Astrocyte (in vitro differentiated cells and primary cell): ENCODE measurements at regions not wholly inside any gene's neighbourhood (a gene's known extent, or its start where the extent isn't known, plus 50 kb on each side); places are given as distances from the start of the nearest gene placed in this dataset.

Experiments
- DNase-seq: peaks from one replicate; pipeline ENCODE4 v3.0.0-alpha.2; 2010; ENCODE audit warnings: low read depth
- FAIRE-seq: peaks from 2 replicates; lab custom pipeline; 2011; peaks lifted over from hg19 to GRCh38; lab: Jason Lieb, UNC
- H2AFZ ChIP-seq: 2 replicates; pipeline ENCODE4 v1.6.0; 2012; ENCODE audit warnings: low read depth, low read length, inconsistent platforms
- H3K27ac ChIP-seq: 2 replicates; pipeline ENCODE4 v1.5.1; 2011; ENCODE audit warnings: low read depth, low read length, inconsistent platforms
- H3K27me3 ChIP-seq: 2 replicates; pipeline ENCODE4 v1.6.0; 2011; ENCODE audit warnings: low read length, inconsistent platforms; ENCODE audit not compliant: insufficient read depth
- H3K36me3 ChIP-seq: 2 replicates; pipeline ENCODE4 v1.5.1; 2011; ENCODE audit warnings: low read length, inconsistent platforms; ENCODE audit not compliant: insufficient read depth
- H3K4me1 ChIP-seq: 2 replicates; pipeline ENCODE4 v1.5.1; 2011; ENCODE audit warnings: low read length, inconsistent platforms; ENCODE audit not compliant: insufficient read depth
- H3K4me2 ChIP-seq: 2 replicates; pipeline ENCODE4 v1.6.0; 2012; ENCODE audit warnings: low read length, inconsistent platforms
- H3K4me3 ChIP-seq: 2 replicates; pipeline ENCODE4 v1.5.1; 2011; ENCODE audit warnings: low read depth, mild to moderate bottlenecking, low read length, inconsistent platforms; ENCODE audit not compliant: insufficient read depth
- H3K79me2 ChIP-seq: 2 replicates; pipeline ENCODE4 v1.6.0; 2012; ENCODE audit warnings: mild to moderate bottlenecking, low read length, inconsistent platforms; ENCODE audit not compliant: insufficient read depth
- H3K9ac ChIP-seq: 2 replicates; pipeline ENCODE4 v1.6.0; 2012; ENCODE audit warnings: mild to moderate bottlenecking, low read length, inconsistent platforms
- H3K9me3 ChIP-seq: 2 replicates; pipeline ENCODE4 v1.5.1; 2012; ENCODE audit warnings: low read depth, mild to moderate bottlenecking, low read length, inconsistent platforms; ENCODE audit not compliant: insufficient read depth
- H4K20me1 ChIP-seq: 2 replicates; pipeline ENCODE4 v1.6.0; 2012; ENCODE audit warnings: low read length, inconsistent platforms; ENCODE audit not compliant: insufficient read depth
- H3K27ac Mint-ChIP-seq: one replicate; pipeline ENCODE4 v1.8.0; 2021; ENCODE audit warnings: mild to moderate bottlenecking, mixed read lengths; ENCODE audit not compliant: unreplicated experiment
- H3K27me3 Mint-ChIP-seq: one replicate; pipeline ENCODE4 v1.8.0; 2021; ENCODE audit warnings: low read depth, mixed read lengths; ENCODE audit not compliant: unreplicated experiment
- H3K36me3 Mint-ChIP-seq: one replicate; pipeline ENCODE4 v1.8.0; 2021; ENCODE audit warnings: low read depth, mixed read lengths; ENCODE audit not compliant: unreplicated experiment
- H3K4me1 Mint-ChIP-seq: one replicate; pipeline ENCODE4 v1.8.0; 2021; ENCODE audit warnings: low read depth, mixed read lengths; ENCODE audit not compliant: unreplicated experiment
- H3K4me3 Mint-ChIP-seq: one replicate; pipeline ENCODE4 v1.8.0; 2021; ENCODE audit warnings: mild to moderate bottlenecking, moderate library complexity, mixed read lengths; ENCODE audit not compliant: unreplicated experiment
- H3K9me3 Mint-ChIP-seq: one replicate; pipeline ENCODE4 v1.8.0; 2021; ENCODE audit warnings: mild to moderate bottlenecking, mixed read lengths; ENCODE audit not compliant: unreplicated experiment
- CTCF ChIP-seq: IDR thresholded peaks from 2 replicates; pipeline ENCODE4 v1.5.1; 2011; ENCODE audit warnings: low read depth, mild to moderate bottlenecking, inconsistent platforms, low read length, moderate library complexity; ENCODE audit not compliant: insufficient read depth
- EZH2 ChIP-seq: IDR thresholded peaks from 2 replicates; pipeline ENCODE4 v1.6.1; 2012; ENCODE audit warnings: mild to moderate bottlenecking, low read length, inconsistent platforms; ENCODE audit not compliant: insufficient read depth

GRCh38 chr3:707041-707440 is 385.8 kb upstream of the CNTN6 start:
- no peak for TF ChIP-seq CTCF
- FAIRE-seq: no peak
- Histone ChIP-seq H4K20me1 (no peaks in the 10 kb centered on the region), H3K27me3 (no peaks in the 10 kb centered on the region), H3K4me3 (no peak overlapping the region), H3K4me2 (no peak overlapping the region), H3K27ac (no peak overlapping the region), H3K9me3 (no peaks in the 10 kb centered on the region), H3K36me3 (no peaks in the 10 kb centered on the region), H3K79me2 (no peaks in the 10 kb centered on the region), H3K4me1 (no peaks in the 10 kb centered on the region), H2AFZ (no peak overlapping the region), H3K9ac (no peak overlapping the region)
- Mint-ChIP-seq H3K27ac (no peak overlapping the region), H3K9me3 (no peaks in the 10 kb centered on the region), H3K36me3 (no peaks in the 10 kb centered on the region), H3K4me3 (no peak overlapping the region), H3K27me3 (no peaks in the 10 kb centered on the region), H3K4me1 (no peaks in the 10 kb centered on the region)
- no peak for DNase-seq

GRCh38 chr3:713006-713621 is 379.7 kb upstream of the CNTN6 start:
- no peak overlapping the region for H3K4me3 Mint-ChIP-seq
- no peaks in the 10 kb centered on the region for H3K9me3 Mint-ChIP-seq
- no peaks in the 10 kb centered on the region for H3K36me3 Mint-ChIP-seq
- Histone ChIP-seq H3K36me3 (no peaks in the 10 kb centered on the region), H3K79me2 (no peaks in the 10 kb centered on the region), H3K9me3 (peaks cover 3% of the 10 kb centered on the region), H3K27me3 (no peaks in the 10 kb centered on the region), H3K27ac (no peak overlapping the region), H4K20me1 (no peaks in the 10 kb centered on the region), H2AFZ (no peak overlapping the region), H3K4me3 (no peak overlapping the region), H3K4me1 (no peaks in the 10 kb centered on the region), H3K4me2 (no peak overlapping the region), H3K9ac (no peak overlapping the region)
- no peak for DNase-seq
- TF ChIP-seq CTCF (no peak), EZH2 (no peak)
- FAIRE-seq: no peak
- H3K4me1 Mint-ChIP-seq: no peaks in the 10 kb centered on the region
- no peak overlapping the region for H3K27ac Mint-ChIP-seq
- no peaks in the 10 kb centered on the region for H3K27me3 Mint-ChIP-seq

GRCh38 chr3:713947-714620 is 378.7 kb upstream of the CNTN6 start:
- H3K9me3 Mint-ChIP-seq: peaks cover 4% of the 10 kb centered on the region
- H4K20me1 ChIP-seq: no peaks in the 10 kb centered on the region
- no peak for DNase-seq

More at GRCh38 chr3:713947-714620, 378.7 kb upstream of the CNTN6 start:
- no peak overlapping the region for H3K9ac ChIP-seq
- no peak overlapping the region for H3K4me3 Mint-ChIP-seq
- no peaks in the 10 kb centered on the region for H3K36me3 Mint-ChIP-seq
- FAIRE-seq: no peak
- no peak overlapping the region for H3K27ac Mint-ChIP-seq
- H3K36me3 ChIP-seq: no peaks in the 10 kb centered on the region
- H3K4me2 ChIP-seq: no peak overlapping the region
- TF ChIP-seq CTCF: no peak
- TF ChIP-seq EZH2: no peak
- H3K27me3 ChIP-seq: no peaks in the 10 kb centered on the region
- no peaks in the 10 kb centered on the region for H3K27me3 Mint-ChIP-seq
- no peak overlapping the region for H3K4me3 ChIP-seq
- H3K4me1 ChIP-seq: no peaks in the 10 kb centered on the region
- no peak overlapping the region for H3K27ac ChIP-seq
- no peaks in the 10 kb centered on the region for H3K79me2 ChIP-seq
- no peaks in the 10 kb centered on the region for H3K4me1 Mint-ChIP-seq
- H3K9me3 ChIP-seq: peaks cover 3% of the 10 kb centered on the region
- H2AFZ ChIP-seq: no peak overlapping the region
